ENCODE measurements at regions not wholly inside any gene's neighbourhood (a gene's known extent, or its start where the extent isn't known, plus 50 kb on each side); places are given as distances from the start of the nearest gene placed in this dataset.

- TF ChIP-seq POLR2AphosphoS5 (IDR thresholded peaks at IDR 0.05) (no peak), POLR2A (IDR thresholded peaks at IDR 0.05) (no peak), EP300 (IDR thresholded peaks at IDR 0.05) (no peak), CTCF (IDR thresholded peaks at IDR 0.05) (no peak)
- H3K9me3 ChIP-seq: no peaks in the 10 kb centered on the region
- no peak for DNase-seq
- 62 to 65% methylated on average over 6 of the region's 6 CpGs for WGBS, 2 donors
- peaks cover 0 to 3% (median 0%) of the 10 kb centered on the region in 4 donors for H3K27me3 ChIP-seq
- no peak for ATAC-seq (ENCODE audit: low FRiP score in 2 of 2)
- H3K4me3 ChIP-seq: no peak overlapping the region
- H3K36me3 ChIP-seq: no peaks in the 10 kb centered on the region
- no peak overlapping the region for H3K27ac ChIP-seq
- H3K4me1 ChIP-seq: no peaks in the 10 kb centered on the region
Observed at GRCh38 chr16:6616746-6617145, 715.9 kb upstream of the RBFOX1 start.

GRCh38 chr16:6615636-6616035 lies 717.0 kb upstream of the RBFOX1 start:
- no peaks in the 10 kb centered on the region for H3K9me3 ChIP-seq
- no peaks in the 10 kb centered on the region for H3K36me3 ChIP-seq
- no peak for DNase-seq
- 81% methylated on average over 12 of the region's 12 CpGs for WGBS, 2 donors
- no peaks in the 10 kb centered on the region for H3K4me1 ChIP-seq
- ATAC-seq (ENCODE audit: low FRiP score in 2 of 2): no peak
- no peak overlapping the region for H3K4me3 ChIP-seq
- TF ChIP-seq EP300 (IDR thresholded peaks at IDR 0.05) (no peak), POLR2AphosphoS5 (IDR thresholded peaks at IDR 0.05) (no peak), POLR2A (IDR thresholded peaks at IDR 0.05) (no peak), CTCF (IDR thresholded peaks at IDR 0.05) (no peak)
- H3K27ac ChIP-seq: no peak overlapping the region
- H3K27me3 ChIP-seq: peaks cover 0 to 3% (median 0%) of the 10 kb centered on the region in 4 donors

GRCh38 chr16:6611535-6611934 lies 721.1 kb upstream of the RBFOX1 start:
- Histone ChIP-seq H3K4me3 (no peak overlapping the region), H3K36me3 (no peaks in the 10 kb centered on the region), H3K27ac (no peak overlapping the region), H3K9me3 (no peaks in the 10 kb centered on the region), H3K4me1 (no peaks in the 10 kb centered on the region), H3K27me3 (no peaks in the 10 kb centered on the region)
- DNase-seq (no peak), ATAC-seq (ENCODE audit: low FRiP score in 2 of 2) (no peak)
- WGBS, 2 donors: 55 to 56% methylated on average over 7 of the region's 7 CpGs
- TF ChIP-seq POLR2AphosphoS5 (IDR thresholded peaks at IDR 0.05): no peak
- TF ChIP-seq CTCF (IDR thresholded peaks at IDR 0.05): no peak
- TF ChIP-seq POLR2A (IDR thresholded peaks at IDR 0.05): no peak
- no peak for TF ChIP-seq EP300 (IDR thresholded peaks at IDR 0.05)

GRCh38 chr16:6605490-6605889 lies 727.2 kb upstream of the RBFOX1 start:
- no peak overlapping the region for H3K4me3 ChIP-seq
- H3K9me3 ChIP-seq: no peaks in the 10 kb centered on the region
- ATAC-seq (ENCODE audit: low FRiP score in 2 of 2): no peak
- TF ChIP-seq EP300 (IDR thresholded peaks at IDR 0.05): no peak
- TF ChIP-seq POLR2AphosphoS5 (IDR thresholded peaks at IDR 0.05): no peak
- no peak for TF ChIP-seq CTCF (IDR thresholded peaks at IDR 0.05)
- no peak for TF ChIP-seq POLR2A (IDR thresholded peaks at IDR 0.05)
- no peaks in the 10 kb centered on the region for H3K27me3 ChIP-seq
- H3K4me1 ChIP-seq: no peaks in the 10 kb centered on the region
- no peak overlapping the region for H3K27ac ChIP-seq
- WGBS, 2 donors: 80% methylated on average over 11 of the region's 11 CpGs
- H3K36me3 ChIP-seq: no peaks in the 10 kb centered on the region
- no peak for DNase-seq

DNA sequence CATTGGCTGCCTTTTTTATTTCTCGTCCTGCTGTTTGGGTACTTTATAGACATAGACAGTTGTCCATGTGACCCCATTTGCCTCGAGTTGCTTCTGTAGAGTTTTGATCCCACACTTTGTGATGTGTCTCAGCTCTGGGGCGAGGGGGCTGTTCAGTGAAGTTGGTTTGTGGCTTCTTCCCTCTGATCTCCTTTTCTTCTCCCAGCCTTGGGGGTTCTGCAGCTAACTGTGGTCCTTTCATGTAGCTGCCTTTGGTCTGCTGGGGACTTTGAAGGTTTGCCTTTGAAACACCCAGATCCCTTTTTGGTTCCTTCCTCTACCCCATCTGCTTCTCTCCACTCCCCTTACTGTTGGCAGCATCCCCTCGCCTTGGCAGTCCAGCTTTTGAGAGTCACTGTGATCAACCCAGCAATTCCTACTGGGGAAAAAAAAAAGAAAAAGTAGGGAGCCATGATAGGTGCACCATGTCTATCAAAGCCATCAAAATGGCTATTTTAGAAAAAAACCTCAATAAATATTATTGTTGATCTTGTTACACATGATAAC lies 728.8 kb upstream of the RBFOX1 start:
- ATAC-seq (ENCODE audit: low FRiP score in 2 of 2) (no peak), DNase-seq (no peak)
- H3K4me3 ChIP-seq: no peak overlapping the region
- H3K36me3 ChIP-seq: no peaks in the 10 kb centered on the region
- H3K27me3 ChIP-seq: no peaks in the 10 kb centered on the region
- TF ChIP-seq EP300 (IDR thresholded peaks at IDR 0.05) (no peak), CTCF (IDR thresholded peaks at IDR 0.05) (no peak), POLR2A (IDR thresholded peaks at IDR 0.05) (no peak), POLR2AphosphoS5 (IDR thresholded peaks at IDR 0.05) (no peak)
- 52 to 55% methylated on average over 4 of the region's 4 CpGs for WGBS, 2 donors
- no peaks in the 10 kb centered on the region for H3K9me3 ChIP-seq
- no peaks in the 10 kb centered on the region for H3K4me1 ChIP-seq
- H3K27ac ChIP-seq: no peak overlapping the region
